ENCODE measurements at regions not wholly inside any gene's neighbourhood (a gene's known extent, or its start where the extent isn't known, plus 50 kb on each side); places are given as distances from the start of the nearest gene placed in this dataset.
"Not testable (repeated sequence)": the region's sequence is repeated elsewhere in the genome, so short reads cannot be mapped to it uniquely, and the experiment has no call there.

- Histone ChIP-seq H3K27me3 (replicated peaks; ENCODE audit: control insufficient read depth, insufficient read depth, low read length) (no peaks in the 10 kb centered on the region), H3K36me3 (ENCODE audit: control insufficient read depth, insufficient read depth, low read length) (no peaks in the 10 kb centered on the region), H3K4me3 (replicated peaks; ENCODE audit: low read depth, low read length) (no peak overlapping the region)
- no peak for DNase-seq (ENCODE audit: extremely low read depth, insufficient read length)
- no peak for TF ChIP-seq CTCF (IDR thresholded peaks at IDR 0.05; ENCODE audit: insufficient read depth, low read length, poor library complexity, severe bottlenecking)
These were observed 123.8 kb downstream of the CYP26B1 start for GRCh38 chr2:72023678-72024390.

GRCh38 chr2:72021371-72021770, 126.3 kb downstream of the CYP26B1 start:
- H3K27me3 ChIP-seq (replicated peaks; ENCODE audit: control insufficient read depth, insufficient read depth, low read length); H3K36me3 ChIP-seq (ENCODE audit: control insufficient read depth, insufficient read depth, low read length); DNase-seq (ENCODE audit: extremely low read depth, insufficient read length); H3K4me3 ChIP-seq (replicated peaks; ENCODE audit: low read depth, low read length): not testable (repeated sequence)

- DNase-seq (ENCODE audit: extremely low read depth, insufficient read length), result no peak
- Histone ChIP-seq H3K36me3 (ENCODE audit: control insufficient read depth, insufficient read depth, low read length) (no peaks in the 10 kb centered on the region), H3K4me3 (replicated peaks; ENCODE audit: low read depth, low read length) (no peak overlapping the region), H3K27me3 (replicated peaks; ENCODE audit: control insufficient read depth, insufficient read depth, low read length) (no peaks in the 10 kb centered on the region)
- TF ChIP-seq CTCF (IDR thresholded peaks at IDR 0.05; ENCODE audit: insufficient read depth, low read length, poor library complexity, severe bottlenecking), result no peak
These were observed 132.4 kb downstream of the CYP26B1 start for GRCh38 chr2:72015266-72015665.

- DNase-seq (ENCODE audit: extremely low read depth, insufficient read length), result no peak
These were observed 132.8 kb downstream of the CYP26B1 start for GRCh38 chr2:72014831-72015230.

GRCh38 chr2:72013726-72014125, 133.9 kb downstream of the CYP26B1 start:
- no peaks in the 10 kb centered on the region for H3K27me3 ChIP-seq (replicated peaks; ENCODE audit: control insufficient read depth, insufficient read depth, low read length)
- H3K4me3 ChIP-seq (replicated peaks; ENCODE audit: low read depth, low read length), result no peak overlapping the region
- DNase-seq (ENCODE audit: extremely low read depth, insufficient read length), result no peak
- H3K36me3 ChIP-seq (ENCODE audit: control insufficient read depth, insufficient read depth, low read length), result no peaks in the 10 kb centered on the region
- no peak for TF ChIP-seq CTCF (IDR thresholded peaks at IDR 0.05; ENCODE audit: insufficient read depth, low read length, poor library complexity, severe bottlenecking)

More at GRCh38 chr2:72014831-72015230, 132.8 kb downstream of the CYP26B1 start:
- no peaks in the 10 kb centered on the region for H3K27me3 ChIP-seq (replicated peaks; ENCODE audit: control insufficient read depth, insufficient read depth, low read length)
- no peaks in the 10 kb centered on the region for H3K36me3 ChIP-seq (ENCODE audit: control insufficient read depth, insufficient read depth, low read length)
- TF ChIP-seq CTCF (IDR thresholded peaks at IDR 0.05; ENCODE audit: insufficient read depth, low read length, poor library complexity, severe bottlenecking), result no peak
- H3K4me3 ChIP-seq (replicated peaks; ENCODE audit: low read depth, low read length), result no peak overlapping the region

- Histone ChIP-seq H3K36me3 (ENCODE audit: control insufficient read depth, insufficient read depth, low read length) (no peaks in the 10 kb centered on the region), H3K4me3 (replicated peaks; ENCODE audit: low read depth, low read length) (no peak overlapping the region), H3K27me3 (replicated peaks; ENCODE audit: control insufficient read depth, insufficient read depth, low read length) (no peaks in the 10 kb centered on the region)
- no peak for DNase-seq (ENCODE audit: extremely low read depth, insufficient read length)
- no peak for TF ChIP-seq CTCF (IDR thresholded peaks at IDR 0.05; ENCODE audit: insufficient read depth, low read length, poor library complexity, severe bottlenecking)
These were observed 134.6 kb downstream of the CYP26B1 start for GRCh38 chr2:72012886-72013574.

Measured in GM06990 (cell line).